Esophagus muscularis mucosa (tissue), 3 donors: ENCODE measurements at regions not wholly inside any gene's neighbourhood (a gene's known extent, or its start where the extent isn't known, plus 50 kb on each side); places are given as distances from the start of the nearest gene placed in this dataset.
"Not testable (repeated sequence)": the region's sequence is repeated elsewhere in the genome, so short reads cannot be mapped to it uniquely, and the experiment has no call there.

Experiments
- POLR2A ChIP-seq: fragments of 450-650 bp; IDR thresholded peaks from one replicate; pipeline ENCODE4 v1.6.1; 2017; ENCODE audit warnings: antibody characterized with exemption, moderate library complexity, mild to moderate bottlenecking, low read depth
- TF ChIP-seq, protein P1 (sequence below), 3 experiments: fragments of 200-600 bp in 2 of 3; fragments of 450-650 bp in 1 of 3; sonication (generic) in 2 of 3; IDR thresholded peaks; one replicate each; pipeline ENCODE4 v1.5.1; 2017 to 2019; ENCODE audit warnings: antibody characterized with exemption in 3 of 3, mild to moderate bottlenecking in 2 of 3, moderate library complexity in 1 of 3

DNA sequence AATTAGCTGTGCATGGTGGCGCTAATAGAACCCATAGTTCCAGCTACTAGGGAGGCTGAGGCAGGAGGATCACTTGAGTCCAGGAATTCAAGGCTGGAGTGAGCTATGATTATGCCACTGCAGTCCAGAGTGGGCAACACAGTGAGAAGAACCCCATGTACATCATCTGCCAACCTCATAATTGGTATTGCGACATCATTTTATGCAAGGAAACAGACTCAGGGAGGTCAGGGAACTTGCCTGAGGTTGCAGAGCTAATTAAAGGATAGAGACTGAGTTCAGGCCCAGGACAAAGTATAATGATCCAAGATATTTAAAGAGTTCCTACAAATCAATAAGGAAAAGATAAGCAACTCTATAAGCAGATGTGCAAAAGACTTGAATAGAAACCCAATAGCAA is 178.1 kb upstream of the TUBA3C start:
- TF ChIP-seq, protein P1, sequence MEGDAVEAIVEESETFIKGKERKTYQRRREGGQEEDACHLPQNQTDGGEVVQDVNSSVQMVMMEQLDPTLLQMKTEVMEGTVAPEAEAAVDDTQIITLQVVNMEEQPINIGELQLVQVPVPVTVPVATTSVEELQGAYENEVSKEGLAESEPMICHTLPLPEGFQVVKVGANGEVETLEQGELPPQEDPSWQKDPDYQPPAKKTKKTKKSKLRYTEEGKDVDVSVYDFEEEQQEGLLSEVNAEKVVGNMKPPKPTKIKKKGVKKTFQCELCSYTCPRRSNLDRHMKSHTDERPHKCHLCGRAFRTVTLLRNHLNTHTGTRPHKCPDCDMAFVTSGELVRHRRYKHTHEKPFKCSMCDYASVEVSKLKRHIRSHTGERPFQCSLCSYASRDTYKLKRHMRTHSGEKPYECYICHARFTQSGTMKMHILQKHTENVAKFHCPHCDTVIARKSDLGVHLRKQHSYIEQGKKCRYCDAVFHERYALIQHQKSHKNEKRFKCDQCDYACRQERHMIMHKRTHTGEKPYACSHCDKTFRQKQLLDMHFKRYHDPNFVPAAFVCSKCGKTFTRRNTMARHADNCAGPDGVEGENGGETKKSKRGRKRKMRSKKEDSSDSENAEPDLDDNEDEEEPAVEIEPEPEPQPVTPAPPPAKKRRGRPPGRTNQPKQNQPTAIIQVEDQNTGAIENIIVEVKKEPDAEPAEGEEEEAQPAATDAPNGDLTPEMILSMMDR (IDR thresholded peaks at IDR 0.05) = not testable (repeated sequence)
- not testable (repeated sequence) for TF ChIP-seq POLR2A
